HG02970 (cell line): ENCODE measurements at regions not wholly inside any gene's neighbourhood (a gene's known extent, or its start where the extent isn't known, plus 50 kb on each side); places are given as distances from the start of the nearest gene placed in this dataset.

Experiments
- ATAC-seq: cut with Tn5 transposase; IDR thresholded peaks from one replicate; pipeline ENCODE4 v1.9.1; 2021; ENCODE audit warnings: mild to moderate bottlenecking, moderate library complexity, moderate number of reproducible peaks; ENCODE audit not compliant: unreplicated experiment, low FRiP score

DNA sequence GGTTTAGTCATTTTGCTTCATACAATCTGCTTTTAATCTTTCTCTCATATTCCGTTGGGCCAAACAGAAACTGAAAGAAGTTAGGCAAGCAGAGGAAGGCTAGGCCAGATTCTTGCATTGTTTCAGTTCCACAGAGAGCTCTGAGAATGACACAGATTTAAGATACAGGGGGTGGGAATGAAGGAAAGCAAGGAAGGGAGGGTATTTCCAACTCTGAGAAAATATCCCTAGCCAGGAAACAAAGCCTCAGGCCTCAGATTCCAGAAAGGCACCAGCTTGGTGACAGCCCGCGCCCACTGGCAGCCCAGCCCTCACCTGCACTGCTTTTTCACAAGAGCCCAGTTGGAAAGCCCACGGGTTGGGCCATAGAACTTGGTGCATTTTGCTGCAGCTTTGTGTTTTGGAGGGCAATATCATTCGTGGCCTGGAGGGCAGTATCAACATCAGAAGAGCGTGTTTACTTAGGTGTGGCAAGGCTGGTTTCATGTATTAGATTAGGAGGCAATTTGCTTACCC, 63.5 kb downstream of the ENC1 start:
- peak; percentile 56 for ATAC-seq

DNA sequence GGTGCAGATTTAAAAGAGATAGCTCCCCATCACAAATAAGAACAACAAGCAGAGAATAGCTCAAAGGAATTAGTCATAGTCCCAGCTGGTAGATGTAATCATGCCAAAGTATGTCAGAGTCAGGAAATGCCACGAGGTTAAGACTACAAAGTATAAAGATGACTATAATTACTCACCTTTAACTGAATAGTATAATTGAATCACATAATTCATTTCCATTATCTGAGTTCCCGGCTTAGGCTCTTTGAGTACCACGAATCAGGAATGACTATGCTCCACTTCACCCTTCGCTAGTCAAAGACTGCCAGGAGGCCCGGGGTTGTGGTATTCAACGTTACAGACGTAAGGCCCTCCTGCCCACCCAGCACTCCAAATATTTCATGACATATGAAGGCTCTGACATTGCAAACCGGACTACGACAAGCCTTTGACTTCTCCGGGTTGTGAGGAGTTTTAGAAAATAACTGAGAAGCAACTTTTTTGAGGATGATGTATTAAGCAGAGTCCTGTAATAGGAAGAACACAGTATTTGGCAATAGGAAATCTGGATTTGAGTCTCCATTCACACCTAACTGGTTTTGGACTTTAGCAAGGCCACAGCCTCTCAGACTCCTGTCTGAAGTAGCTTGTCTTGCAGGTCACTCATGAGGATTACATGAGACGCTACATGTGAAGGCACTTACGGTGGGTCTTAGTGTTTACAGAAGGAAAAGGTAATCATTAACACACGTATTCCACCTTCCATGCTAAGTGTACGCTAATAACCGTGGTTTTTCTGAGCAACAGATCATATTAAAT, 64.6 kb downstream of the ENC1 start:
- no peak for ATAC-seq

DNA sequence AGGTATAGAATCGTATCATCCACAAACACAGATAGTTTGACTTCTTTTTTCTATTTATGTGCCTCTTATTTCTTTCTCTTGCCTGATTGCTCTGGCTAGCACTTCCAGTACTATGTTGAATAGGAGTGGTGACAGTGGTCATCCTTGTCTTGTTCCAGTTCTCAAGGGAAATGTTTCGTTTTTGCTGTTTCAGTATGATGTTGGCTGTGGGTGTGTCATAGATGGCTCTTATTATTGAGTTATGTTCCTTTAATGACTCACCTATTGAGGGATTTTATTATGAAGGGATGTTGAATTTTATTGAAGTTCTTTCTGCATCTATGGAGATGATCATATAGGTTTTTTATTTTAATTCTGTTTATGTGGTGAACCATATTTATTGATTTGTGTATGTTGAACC, 70.3 kb downstream of the ENC1 start:
- ATAC-seq: no peak

DNA sequence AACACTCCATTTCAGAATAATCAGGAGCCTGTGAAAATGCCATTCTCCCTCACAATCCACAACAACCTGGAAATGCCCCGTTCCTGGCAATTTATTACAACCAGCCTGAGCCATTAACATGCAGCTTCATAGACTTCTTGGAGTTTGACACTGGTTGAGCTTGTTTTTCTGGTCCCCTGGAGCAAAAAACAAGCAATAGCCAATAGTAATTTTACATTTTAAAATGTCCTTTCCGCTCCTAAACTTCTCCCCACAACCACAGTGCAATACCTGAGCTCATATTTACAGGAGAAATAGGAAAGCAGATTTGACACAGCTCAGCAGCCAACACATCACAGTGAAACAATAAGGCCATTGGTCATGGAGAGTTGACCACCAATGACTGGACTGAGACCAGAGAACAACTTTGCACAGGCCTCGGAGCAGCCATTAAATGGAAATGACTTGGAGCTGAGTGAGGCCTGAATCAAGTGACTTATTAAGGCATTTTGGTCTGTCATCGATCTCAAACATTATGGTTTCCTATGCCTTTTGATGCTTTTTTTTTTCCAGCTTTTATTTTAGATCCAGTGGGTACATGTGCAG, 73.0 kb downstream of the ENC1 start:
- no peak for ATAC-seq

DNA sequence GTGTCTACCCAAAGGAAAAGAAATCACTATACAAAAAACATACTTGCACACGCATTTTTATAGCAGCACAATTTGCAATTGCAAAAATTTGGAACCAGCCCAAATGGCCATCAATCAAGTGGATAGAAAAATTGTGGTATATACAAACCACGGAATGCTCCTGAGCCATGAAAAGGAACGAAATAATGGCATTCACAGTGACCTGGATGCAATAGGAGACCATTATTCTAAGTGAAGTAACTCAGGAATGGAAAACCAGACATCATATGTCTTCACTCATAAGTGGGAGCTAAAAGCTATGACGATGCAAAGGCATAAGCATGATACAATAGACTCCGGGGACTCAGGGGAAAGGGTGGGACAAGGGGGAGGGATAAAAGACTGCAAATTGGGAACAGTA, 78.4 kb downstream of the ENC1 start:
- ATAC-seq: no peak

DNA sequence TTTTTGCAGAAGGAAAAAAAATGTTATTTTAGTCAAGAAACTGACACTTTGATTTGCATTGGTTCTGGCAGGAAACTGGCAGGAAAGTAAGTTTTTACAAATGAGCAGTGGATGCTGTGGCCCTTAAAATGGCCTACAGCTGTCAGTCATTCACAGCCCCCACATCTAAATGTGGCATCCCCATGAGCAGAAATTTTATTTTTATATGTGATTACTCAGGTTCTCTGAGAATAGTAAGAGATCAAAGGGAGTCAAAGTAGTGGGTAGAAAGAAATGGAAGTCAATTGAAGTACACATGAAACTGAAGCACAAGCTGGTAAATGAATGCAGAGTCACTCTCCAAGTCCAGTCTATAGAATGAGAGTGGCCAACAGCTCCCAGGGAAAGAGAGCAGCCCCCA, 80.3 kb downstream of the ENC1 start:
- ATAC-seq: no peak

DNA sequence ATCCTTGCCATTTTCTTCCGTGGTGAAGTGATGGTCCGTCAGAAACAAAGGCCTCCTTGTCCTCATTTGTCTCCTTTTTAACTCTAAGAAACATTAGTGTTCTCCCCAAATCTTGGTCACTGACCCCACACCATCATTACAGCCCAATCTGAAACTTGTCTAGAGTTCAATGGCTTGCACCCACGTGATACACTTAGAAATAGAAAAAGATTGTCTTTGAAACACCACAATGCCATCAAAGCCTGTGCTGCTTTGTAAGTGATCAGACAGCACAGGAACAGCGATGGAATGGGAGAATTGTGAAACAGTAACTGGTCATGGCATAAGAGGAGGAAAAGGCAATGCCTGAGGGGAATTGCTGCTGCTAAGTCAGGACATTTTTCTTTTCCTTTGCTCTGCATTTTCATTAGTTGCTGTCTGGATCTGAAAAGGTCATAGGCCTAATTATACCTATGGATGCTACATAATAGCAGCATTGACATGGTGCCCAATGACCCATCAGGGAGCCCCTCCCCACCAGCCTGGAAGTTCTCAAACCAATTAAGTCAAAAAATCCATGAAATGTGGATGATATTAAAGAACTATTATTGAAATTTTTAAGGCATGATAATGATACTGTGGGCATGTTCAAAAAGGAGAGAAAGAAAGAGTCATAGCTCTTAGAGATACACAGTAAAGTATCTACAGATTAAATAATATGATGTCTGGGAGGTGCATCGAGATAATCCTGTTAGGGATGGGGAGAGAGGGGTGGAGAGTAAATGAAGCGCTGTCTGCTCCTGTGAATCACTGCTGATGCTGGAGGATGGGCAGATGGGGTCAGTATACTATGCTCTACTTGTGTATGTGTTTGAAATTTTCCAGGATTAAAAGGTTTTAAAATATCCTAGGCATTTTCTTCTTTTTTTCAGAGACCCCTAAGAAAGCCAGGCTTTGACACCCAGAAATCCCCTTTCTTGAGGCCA, 83.6 kb downstream of the ENC1 start:
- ATAC-seq: no peak

DNA sequence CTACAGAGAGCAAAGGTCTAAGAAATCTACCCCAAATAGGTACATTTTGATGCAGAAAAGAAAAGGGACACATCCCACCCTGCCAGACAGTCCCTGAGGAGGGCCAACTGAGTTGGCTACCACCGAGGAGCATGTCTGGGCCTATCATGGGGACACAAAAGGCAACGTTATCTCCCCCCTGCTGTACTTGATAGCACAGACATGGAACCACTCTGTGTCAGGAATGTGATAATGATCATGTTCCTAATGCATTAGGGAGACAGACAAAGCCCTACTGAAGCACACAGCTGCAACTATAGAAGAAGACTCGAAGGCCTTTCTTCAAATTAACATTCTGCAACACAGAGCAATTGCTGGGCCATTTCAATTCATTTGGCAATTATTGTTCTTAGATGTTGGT, 84.5 kb downstream of the ENC1 start:
- ATAC-seq: no peak

DNA sequence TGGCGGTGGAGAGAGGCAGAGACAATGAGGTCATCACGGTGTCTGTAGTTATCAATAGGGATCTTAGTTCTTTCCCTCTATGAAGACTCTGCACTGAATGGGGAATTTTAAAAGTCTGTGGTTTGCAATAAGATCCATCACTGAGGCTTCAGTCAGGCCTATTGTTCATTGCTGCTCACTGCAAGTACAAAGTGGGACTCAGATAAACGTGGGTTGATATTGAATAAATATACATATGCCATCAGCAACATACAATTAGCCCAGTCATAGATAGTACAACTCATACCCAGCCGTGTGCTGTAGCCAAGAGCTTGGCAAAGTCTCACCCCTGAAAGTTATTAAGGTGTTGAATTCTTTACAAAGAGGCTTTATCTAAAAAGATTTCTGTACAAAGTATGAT, 88.4 kb downstream of the ENC1 start:
- no peak for ATAC-seq

DNA sequence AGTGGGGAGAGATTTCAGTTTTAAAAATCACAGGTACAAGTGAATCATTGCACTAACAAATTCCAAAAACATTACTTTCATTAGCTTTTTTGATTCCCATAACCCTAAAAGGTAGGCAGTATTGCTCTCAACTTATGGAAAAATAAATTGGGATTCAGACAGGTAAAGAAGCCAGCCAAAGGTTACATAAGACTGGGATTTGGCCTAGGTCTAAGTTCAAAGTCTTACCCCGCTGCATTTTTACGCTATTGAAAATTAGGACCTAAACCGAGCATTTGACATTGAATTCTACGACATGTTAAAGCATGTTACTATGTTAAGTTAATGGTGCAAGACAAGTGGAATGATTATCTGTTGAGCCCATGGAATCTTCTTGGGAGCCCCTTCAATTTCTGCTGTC, 89.6 kb downstream of the ENC1 start:
- no peak for ATAC-seq

DNA sequence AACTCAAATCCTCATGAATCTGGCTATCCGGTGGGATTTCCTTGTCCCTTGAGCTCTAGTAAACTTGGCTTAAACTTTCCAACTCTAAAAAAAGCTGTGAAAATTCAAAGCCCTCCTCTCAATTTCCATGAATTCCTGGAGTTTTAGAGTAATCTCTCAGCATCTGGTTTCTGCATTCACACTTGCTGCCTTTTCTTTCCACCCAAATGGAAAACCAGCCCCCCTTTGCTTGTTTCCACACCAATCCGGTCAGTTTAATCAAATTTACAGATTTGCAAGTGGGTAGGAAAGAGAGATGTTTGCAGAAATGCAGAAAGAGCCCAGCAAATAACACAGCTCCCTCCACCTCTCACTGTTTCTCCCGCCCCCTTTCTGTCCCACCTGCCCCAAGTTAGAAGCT, 91.1 kb downstream of the ENC1 start:
- no peak for ATAC-seq

DNA sequence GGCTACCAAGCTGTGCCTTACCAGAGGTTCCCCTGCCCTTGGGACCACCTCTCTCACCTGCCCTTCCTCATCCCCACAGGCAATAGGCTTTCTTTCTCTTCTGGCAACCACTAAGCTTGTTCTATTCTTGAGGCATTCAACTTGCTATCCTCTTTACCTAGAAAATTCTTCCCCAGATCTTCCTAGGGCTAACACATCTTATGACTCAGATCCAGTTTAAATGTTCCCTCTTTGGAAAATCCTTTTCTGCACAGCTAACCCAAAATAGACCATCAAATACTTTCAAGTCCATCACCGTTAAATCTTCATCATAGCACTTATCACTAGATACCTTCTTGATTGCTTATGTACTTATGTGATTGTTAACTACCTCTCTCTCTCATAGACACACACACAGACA, 93.7 kb downstream of the ENC1 start:
- no peak for ATAC-seq

DNA sequence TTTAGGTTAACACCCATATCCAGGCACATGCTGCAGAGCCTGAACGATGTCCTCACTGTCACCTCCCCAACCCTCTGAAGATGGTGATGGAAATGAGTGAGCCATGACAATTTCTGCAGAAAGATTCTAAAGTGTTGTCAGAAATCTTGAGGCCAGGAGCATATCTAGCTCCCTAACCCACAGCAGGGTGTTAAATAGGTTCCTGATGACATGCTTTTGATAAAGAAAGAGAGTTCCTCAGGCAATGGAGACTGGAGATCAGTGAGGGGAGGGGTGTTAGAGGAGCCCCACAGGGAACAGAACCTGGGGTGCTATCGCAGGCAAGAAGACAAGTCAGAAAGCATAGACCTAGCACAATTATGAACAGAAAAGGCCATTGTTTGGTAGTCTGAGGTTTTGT, 95.7 kb downstream of the ENC1 start:
- ATAC-seq: no peak

DNA sequence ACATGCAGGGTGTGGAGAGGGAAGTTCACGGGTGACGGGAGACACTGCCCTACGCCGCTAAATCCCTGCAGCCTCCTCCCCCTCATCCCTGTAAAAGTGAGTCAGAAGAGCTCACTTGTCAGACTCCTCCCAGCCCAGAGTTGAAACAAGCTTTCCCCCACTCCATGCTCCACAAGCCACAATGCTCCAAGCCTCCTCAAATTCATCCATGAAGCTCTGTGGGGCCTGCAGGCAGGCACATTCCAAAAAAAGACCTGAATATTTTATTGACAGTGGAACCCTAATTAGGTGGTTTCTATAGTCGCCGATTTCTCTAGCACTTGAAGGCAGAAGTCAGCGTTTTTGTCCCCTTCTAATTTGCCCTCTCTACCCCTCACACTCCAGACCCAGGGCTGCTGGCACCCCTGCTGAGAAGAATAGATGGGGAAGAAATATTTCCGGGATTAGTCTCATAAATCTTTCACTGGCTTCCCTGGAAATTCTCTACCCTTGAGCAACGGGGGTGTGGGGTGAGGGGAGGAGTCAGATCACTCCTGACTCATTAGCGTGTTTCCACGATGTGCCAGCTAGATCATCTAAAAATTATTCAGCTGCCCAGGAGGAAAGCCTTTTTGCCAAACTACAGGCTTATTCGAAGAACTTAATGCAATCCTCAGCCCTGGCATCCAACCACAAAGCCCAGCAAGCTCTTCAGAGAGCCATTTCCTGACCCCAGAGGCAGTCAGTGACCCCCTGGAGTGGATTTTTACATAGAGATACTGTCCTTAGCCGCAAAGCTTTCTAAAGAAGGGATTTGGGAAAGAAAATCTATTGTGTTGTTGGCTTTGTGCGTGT, 97.1 kb downstream of the ENC1 start:
- ATAC-seq: no peak

DNA sequence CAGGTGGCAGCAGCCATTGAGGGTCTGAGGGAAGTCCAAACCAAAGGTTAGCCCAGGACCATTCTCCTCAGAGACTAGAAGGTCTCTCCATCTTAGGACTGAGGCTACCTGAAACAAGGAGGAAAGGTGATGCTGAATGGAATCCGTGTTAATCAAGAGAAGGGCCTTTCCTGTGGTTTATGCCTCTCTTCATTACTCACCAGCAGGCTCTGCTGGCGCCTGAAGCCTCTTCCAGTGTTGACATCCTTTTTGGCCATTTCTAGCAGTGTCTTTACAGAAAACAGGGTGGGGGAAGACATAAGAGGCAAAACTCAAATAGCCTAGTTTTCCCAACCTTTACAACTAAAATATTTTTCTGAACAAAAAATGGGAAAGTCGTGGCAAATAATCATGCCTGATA, 98.0 kb downstream of the ENC1 start:
- ATAC-seq: no peak

DNA sequence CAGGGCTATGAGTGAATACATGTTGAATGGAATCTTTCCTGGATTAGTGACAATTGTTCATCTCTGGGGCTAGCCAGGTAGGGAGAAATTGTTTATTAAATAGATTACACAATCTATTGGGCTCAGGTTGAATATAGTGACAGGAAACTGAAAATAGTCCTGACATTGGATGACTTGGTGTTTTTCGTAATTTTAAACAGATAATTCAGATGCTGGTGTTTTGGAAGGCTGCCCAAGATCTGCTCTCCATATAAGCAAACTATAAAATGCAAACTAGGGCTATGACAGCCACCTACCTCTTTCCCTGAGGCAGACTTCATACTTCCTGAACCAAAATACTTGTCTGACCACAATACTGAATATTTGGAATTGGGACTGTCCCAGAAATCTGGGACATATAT, 99.1 kb downstream of the ENC1 start:
- ATAC-seq: no peak

DNA sequence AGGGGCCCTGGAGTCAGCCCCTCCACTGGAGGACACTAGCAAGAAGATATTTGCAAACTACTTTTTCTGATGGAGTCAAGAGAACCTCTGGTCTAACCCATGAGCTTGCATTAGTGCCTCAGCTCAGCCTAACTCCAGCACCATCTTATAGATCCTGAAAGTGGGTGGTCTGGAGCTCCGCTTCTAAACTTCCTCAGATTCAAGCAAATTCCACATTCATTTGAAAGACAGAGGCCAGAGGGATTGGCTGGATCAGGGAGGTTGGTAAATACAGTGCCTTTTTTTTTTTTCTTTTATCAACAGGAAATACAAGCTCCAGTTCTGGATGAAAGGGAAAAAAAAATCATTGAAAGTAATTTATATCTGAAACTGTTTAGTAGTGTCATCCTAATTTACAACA, 99.9 kb downstream of the ENC1 start:
- no peak for ATAC-seq

DNA sequence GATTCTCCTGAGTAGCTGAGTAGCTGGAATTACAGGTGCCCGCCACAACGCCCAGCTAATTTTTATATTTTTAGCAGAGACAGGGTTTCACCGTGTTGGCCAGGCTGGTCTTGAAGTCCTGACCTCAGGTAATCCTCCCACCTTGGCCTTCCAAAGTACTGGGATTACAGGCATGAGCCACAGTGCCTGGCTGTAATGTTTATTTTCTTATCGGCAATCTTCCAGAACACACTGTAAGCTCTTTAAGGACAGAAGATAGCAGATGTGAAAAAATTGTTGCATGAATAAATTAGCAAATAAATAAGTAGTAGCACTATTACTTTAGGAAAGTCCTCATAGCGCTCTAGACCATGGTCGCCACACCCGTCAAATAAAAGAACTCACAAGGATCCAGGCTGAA, 100.5 kb downstream of the ENC1 start:
- ATAC-seq: no peak

DNA sequence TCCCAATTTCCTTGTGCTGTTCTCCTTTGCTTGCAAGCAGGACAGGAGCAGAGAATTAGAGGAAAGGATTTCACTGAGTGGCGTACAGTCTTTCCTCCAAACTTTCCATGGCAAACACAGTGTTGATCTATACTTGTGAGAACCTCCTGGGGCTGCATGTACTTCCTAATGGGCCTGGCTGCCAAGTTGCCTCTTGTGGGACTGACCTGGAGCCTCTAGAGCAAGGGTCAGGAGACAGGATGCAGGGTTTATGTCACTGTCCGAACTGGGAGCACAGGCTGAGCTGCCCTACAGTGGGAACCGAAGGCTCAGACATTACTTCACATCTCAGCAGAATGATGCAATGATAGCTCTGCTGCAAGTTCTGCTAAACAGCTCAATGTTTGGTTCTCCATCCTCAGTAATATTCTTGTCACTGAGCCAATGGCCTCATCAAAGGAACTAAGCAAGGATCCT, 102.3 kb downstream of the ENC1 start:
- ATAC-seq: no peak

DNA sequence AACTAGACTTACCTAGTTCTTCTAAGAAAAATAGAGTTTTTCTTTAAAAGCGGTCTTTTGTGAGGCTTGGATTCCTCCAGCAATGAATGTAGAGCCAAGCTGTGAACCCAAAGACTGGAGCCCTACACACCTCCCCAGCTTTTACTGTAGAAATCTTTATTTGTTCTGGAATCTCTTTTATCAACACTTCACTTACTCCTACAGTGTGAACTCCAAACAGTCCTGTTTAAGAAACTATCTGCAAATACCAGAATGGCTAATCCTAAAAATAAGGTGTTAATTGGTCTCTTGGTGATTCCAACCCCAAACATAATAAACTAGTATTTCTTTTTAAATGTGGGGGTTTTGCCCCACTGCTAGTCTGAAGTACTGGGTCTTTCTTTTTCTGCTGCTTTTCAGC, 103.9 kb downstream of the ENC1 start:
- no peak for ATAC-seq
